NCI-H526 (cell line): ENCODE measurements at regions not wholly inside any gene's neighbourhood (a gene's known extent, or its start where the extent isn't known, plus 50 kb on each side); places are given as distances from the start of the nearest gene placed in this dataset.
"Not testable (repeated sequence)": the region's sequence is repeated elsewhere in the genome, so short reads cannot be mapped to it uniquely, and the experiment has no call there.

Experiments used
- DNase-seq, 2 experiments: peaks; one replicate each; lab custom pipeline; 2025; lab: John Stamatoyannopoulos, UW

DNA sequence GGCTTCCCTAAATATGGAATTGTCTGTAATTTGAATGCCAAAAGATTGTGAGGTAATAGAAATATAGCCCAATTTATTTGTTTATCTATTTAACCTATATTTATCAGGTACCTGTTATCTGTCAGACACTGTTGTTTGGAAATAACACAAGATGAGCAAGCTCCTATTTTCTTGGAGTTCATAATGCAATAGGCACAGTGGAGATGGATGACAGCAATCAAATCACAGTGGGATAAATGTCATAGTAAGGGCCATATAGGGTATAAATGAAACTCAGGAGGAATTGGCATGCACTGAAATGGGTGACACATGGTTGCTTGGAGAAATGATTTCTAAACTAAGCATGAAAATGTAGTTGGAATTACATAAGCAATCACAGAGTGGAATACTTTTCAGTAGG, 761.8 kb upstream of the MBL2 start:
- no peak for DNase-seq

DNA sequence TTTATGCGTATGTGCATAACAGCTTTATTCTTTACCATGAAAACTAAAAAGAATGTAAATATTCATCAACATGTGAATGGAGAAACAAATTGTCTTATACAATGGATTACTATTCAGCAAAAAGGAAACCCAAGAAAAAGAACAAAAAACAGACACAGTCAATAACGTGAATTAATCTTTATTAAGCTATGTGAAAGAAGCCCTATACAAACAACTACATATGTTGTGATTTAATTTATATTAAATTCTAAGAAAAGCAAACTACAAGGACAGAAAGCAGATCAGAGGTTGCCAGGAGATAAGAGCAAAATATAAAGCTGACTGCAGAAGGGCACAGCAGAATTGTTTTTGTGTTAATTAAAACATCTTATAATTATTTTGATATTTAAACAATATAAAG, 756.4 kb upstream of the MBL2 start:
- DNase-seq = no peak

DNA sequence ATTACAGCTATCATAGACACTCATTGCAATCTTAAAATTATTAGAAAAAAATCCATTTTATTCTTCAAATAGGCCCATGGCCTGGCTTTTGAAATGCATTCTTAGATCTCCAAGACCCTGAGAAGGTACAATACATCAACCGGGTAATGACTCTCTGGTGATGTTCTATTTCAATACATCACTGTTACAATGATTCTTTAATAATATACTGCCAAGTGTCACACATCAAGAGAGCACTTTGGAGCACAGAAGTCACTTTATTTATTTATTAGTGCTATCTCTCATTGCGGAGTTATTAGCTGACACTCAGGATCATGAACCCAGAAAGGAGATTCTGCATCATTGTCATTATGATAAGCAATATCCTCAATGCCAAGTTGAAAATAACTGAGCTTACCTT, 748.5 kb upstream of the MBL2 start:
- DNase-seq = no peak

DNA sequence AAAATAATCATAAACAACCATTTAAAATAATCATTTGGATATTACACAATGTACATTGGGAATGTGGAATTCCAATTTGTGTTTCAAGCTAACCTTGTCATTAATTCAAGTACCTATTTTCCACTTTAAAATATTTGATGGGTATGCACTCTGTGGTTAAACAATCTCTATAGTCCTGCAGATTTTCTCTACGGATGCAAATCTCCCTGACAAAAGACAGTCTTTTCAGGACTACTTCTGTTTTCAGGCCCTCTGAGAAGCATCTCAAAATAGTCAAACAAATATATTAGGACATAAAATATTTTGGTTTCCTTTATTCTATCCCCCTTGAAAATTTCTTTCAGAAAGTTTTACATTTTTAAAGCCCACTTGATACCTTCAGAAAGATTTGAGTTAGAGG, 735.6 kb upstream of the MBL2 start:
- DNase-seq = no peak

DNA sequence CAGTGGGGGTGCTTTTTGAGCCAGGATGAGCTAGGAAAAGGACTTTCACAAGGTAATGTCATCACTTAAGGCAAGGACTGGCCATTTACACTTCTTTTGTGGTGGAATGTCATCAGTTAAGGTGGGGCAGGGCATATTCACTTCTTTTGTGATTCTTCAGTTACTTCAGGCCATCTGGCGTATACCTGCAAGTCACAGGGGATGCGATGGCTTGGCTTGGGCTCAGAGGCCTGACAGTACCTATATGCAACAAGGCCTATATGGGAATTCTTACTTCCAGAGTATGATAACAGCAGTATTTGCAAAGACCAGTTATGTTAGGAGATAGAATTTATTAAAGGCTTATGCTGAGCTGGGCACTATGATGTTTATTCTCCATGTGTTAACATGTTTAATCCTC, 731.9 kb upstream of the MBL2 start:
- DNase-seq = not testable (repeated sequence)

DNA sequence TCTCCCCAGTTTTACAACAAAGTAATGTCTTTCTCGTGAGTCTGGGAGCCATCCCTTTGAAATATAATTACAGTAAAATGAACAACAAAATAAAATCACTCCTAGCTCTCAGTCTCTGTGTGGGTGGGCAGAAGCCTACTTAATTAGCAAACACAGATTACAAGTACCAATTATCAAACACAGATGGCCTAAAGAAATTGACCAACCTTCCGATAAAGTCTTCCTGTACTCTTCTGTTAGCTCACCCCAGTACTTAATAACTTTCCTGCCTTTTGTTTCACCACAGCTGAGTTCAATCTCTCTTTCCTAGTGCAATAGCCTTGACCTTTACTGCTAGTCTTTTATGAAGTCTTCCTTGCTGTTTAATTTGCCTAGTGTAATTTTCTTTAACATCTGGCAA, 719.2 kb upstream of the MBL2 start:
- no peak for DNase-seq

DNA sequence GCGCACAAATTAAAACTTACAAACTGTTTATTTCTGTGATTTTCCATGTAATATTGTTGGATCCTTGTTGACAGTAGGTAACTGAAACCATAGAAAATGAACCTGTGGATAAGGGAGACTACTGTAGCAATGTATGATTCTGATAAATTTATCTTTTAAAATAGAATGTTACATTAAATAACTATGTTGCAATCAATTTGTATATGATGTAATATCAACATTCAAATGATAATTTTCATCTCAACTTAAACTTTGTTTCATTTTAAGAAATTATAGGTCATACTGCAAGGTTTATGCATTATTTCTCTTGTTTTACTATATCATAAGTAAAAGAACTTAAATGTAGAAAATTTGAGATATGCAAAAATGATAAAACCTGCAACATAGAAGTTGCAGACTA, 718.0 kb upstream of the MBL2 start:
- DNase-seq = no peak

DNA sequence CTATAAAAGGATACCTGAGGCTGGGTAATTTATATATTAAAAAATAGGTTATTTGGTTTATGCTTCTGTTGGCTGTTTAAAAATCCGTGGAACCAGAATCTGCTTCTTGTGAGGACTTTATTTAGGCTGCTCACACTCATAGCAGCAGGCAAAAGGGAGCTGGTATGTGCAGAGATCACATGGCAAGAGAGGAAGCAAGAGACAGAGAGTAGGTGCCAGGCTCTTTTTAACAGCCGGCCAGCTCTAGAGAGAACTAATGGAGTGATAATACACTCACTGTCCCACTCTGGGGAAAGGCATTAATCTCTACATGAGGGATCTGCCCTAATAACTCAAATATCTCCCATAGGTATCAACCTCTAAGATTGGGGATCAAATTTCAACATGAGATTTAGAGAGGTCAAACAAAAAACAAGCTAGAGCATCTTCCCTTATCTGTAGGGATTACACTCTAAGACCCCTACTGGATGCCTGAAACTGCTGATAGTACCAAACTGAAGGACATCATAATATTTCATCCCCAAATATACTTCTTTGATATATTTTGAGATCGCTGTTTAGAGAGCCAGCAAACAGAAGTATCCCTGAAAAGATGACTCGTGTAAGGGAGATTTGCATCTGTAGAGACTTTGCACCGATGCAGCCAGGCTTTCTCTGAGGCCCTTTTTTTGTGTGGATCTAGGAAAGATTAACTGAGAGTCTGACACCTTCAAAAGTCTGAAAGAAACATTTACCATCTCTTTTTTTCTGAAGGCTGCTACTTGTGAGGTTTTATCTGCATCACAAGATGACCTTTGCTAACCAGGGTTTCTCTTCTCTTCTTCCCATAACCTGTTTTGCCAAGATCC, 717.0 kb upstream of the MBL2 start:
- DNase-seq = no peak

DNA sequence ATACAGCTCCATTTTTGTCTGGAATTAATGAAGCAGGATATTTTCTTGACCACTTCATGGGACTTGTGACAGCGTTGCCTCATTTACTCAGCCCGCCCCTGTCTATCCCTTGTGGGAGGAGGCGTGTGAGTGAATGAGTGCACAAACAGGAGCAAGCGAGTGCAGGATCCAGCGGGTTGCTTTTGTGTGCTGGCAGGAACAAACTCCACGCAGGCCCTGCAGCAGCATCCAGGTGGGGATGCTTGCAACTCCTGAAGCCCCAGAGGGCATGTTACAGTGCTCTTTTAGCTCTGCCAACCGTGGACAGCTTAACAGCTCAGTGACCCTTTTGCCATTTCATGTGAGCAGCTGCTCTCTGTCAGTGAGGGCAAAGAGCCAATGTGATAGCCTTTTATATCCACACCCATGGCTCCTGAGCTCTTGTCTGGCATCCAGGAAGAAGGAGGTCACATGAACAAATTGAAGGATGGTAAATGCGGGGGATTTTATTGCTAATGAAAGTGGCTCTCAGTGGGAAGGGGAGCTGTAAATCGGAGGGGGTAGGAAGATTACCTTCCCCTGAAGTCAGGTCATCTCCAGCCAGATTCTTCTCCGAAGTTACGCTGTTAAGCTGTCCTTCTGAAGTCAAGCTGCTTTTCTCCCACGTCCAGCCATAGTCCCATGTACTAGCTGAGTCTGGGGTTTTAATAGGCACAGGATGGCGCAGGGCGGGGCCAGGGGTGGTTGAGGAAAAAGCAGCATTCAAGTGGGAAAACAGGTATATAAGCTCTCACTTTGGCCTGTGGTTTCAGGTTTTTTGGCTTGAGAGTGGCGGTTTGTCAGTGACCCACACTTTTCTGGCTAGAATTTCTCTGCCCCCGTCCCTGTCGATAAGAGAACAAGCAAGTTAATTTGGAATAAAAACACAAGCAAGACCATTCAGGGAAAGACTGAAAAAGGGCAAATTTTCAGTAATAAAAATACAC, 714.7 kb upstream of the MBL2 start:
- DNase-seq = no peak

DNA sequence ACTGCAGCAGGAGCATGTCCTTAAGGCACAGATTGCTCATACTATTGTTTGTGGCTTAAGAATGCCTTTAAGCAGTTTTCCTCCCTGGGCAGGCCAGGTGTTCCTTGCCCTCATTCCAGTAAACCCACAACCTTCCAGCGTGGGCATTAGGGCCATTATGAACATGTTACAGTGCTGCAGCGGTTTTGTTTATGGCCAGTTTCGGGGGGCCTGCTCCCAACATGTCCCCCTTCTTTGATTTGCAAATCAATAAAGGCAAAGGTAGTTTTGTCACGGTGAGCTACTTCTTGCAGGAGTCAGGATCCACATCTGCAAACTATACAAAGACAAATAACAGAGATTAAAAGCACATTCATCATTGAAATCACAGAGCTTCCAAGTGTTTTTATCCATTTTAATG, 712.8 kb upstream of the MBL2 start:
- not testable (repeated sequence) for DNase-seq

DNA sequence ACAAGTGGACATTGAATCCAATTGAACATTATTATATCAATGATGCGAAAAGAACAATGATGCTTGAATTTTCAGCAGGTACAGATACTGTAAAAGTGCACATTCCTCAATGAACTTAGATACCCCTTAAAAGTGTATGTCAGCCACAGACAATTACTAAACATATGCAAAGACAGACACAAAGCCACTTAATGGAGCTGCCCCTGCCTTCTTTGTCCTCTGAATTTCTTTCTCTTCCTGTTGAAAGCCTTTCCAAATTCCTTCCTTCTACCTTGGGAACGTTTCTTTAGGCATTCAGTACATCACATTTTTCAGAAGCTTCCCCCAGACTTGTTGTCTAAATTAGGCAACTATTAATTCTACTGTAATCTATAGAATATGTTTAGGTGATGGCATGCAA, 706.8 kb upstream of the MBL2 start:
- no peak for DNase-seq

DNA sequence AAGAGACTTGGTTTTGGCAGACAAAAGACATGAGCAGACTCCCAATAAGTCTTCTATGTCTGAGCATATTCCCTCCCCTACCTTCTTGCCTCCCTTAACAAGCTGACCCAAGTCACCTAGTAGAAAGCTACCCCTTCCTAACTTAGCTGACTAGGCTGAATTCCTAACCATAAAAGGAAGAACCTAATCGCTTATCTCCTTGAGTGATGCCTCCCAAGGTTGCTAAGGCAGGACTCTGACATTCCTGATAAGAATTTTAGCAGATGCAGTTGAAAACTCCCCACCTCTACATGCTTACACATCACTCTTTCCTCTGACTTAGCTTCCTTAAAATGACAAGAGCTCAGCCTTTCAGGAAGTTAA, 704.7 kb upstream of the MBL2 start:
- DNase-seq = no peak

DNA sequence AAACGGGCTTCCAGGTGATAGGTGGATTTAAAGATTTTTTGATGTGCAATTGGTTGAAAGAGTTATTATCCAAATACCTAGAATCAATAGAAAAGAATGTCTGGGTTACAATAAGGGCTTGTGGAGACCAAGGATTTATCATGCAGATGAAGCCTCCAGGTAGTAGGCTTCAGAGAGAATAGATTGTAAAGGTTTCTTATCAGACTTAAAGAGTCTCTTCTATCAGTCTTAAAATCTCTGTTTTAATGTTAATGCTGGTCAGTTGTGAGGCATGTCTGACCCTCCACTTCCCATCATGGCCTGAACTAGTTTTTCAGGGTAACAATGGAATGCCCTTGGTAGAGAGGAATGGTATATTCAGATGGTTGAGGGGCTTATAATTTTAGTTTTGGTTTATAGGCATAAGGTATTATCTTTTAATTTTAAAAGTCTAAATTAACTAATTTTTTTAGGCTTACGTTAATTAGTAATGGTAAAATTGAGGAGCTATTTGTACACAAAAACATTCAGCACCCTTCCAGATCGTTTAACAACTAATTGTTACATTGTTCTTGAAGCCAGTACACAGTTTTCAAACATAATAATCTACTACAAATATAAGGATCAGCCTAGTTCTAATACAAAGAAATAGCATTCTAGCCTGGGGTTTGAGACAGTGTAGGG, 704.2 kb upstream of the MBL2 start:
- DNase-seq = no peak

DNA sequence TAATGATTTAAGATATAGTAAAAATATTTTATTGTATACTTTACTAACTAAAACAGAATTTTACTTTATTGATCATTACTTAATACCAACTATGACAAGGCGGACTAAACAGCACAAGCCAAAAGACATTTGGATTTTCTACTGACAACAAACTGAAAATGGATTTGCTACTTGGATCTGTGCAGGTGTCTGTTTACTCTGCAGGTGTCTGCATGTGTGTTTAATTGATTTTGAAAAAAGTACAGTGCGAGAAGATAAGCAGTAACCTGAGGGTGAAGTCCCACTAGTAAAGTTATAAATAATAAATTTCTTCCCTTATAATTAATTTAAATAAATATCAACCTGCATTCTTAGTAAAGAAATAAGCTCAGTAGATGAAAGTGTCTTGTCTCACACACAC, 696.8 kb upstream of the MBL2 start:
- DNase-seq = no peak

DNA sequence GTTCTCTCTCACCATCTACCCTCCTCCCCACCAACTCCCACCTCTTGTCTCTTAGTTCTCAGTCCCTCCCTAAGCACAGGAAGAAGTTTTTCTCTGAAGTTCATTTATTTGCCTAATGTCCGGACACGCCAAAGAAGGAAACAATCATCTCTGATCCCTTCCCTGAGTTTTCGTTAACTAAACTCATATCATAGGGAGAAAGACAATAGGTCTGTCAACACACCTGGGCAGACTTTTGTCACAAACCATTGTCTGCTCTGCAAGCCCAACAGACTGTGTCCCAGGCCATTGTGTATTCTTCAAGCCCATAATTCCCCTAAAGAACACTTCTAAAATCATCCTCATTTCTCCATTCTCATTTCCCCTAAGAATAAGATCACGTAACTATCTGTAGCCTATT, 691.0 kb upstream of the MBL2 start:
- no peak for DNase-seq

DNA sequence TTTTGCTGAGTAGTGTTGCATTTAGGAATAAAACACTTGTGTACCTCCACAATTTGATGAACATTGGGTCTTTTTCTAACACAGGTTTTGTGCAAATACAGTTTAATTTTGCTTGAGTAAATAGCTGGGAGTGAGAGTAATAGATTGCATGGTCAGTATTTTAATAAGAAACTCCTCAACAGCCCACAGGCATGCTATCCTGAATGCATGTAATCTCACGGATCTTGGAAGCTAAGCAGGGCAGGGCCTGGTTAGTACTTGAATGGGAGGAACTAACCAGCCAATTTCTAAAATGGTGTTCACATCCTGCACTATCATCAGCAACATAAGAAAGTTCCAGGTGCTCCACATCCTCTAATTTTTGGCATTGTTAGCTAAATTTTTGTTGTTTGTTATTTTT, 685.4 kb upstream of the MBL2 start:
- DNase-seq = no peak

DNA sequence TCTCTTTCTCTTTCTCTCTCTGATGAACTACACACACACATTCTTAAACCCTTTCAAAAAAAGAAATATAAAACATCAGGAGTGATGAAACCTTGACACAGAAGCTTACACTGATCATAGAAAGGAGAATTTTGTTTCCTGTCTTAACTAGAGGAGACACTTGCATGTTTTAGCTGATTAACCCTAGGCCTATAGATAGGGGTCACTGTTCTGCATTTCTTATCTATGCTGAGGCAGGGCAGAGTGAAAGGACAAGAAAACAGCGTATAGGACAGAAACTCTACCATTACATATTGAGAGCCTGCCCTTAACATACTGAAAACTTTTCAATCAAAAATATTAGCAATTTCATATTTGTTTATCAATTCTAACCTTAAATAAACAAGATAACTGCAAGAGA, 680.6 kb upstream of the MBL2 start:
- DNase-seq = no peak

DNA sequence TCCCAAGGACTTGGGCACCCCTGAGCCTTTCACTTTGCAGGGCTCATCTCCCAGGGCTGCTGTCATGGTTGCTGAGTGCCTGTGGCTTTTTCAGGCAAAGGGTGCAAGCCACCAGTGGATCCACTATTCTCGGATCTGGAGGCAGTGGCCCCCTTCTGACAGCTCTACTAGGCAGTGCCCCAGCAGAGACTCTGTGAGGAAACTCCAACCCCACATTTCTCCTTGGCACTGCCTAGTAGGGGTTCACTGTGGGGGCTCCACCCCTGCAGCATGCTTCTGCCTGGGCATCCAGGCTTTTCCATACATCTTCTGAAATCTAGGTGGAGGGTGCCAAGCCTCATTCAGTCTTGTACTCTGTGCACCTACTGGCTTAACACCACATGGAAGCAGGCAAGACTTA, 675.0 kb upstream of the MBL2 start:
- DNase-seq = no peak

DNA sequence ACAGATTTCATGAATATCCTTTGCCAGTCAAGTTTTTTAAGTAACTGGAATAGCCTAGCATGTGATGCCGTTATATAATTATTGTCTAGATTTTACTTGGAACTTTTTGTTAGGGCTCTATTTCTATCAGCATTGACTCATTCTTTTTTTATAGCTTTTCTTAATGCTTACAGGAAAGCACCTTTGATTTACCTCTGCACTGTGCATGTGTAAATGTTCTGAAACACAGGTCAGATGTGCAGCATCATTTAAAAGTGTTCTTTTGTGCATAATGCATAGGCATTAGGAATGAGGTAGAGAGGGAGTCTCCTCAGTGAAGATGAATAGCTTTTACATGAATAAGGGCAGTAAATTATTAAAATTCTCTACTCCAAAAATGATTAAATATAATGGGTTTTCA, 669.3 kb upstream of the MBL2 start:
- DNase-seq = no peak

DNA sequence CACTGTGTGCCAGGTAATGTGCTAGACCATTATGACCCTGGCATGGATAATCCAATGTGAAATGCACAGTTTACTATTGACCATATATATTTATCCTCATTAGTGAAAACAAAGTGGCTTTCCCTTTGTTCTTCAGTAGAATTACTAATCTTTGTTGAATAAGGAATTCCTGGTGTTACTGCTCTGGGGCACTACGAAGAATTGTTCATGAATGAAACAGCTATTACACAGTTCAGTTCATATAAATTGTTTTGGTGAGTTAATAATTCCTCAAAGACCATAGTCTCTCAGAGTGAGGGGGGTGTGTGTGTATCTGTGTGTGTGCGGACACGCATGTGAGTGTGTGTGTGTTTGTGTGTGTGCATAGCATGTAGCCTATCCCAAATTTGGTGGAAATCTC, 668.0 kb upstream of the MBL2 start:
- no peak for DNase-seq

DNA sequence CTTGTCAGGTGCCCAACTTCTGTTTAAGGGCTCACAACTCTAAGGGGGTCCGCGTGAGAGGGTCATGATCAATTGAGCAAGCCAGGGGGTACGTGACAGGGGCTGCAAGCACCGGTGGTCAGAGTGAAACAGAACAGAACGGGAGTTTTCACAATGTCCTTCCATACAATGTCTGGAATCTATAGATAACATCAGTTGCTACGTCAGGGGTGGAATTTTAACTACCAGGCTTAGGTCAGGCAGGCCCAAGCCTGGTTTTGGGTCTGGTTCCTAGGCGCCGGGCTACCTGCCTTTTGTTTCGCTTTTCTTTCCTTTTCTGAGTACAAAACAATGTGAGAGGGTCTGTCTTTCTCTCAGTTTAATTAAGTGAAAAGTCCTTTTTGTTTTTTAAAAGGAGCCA, 666.5 kb upstream of the MBL2 start:
- DNase-seq = not testable (repeated sequence)

DNA sequence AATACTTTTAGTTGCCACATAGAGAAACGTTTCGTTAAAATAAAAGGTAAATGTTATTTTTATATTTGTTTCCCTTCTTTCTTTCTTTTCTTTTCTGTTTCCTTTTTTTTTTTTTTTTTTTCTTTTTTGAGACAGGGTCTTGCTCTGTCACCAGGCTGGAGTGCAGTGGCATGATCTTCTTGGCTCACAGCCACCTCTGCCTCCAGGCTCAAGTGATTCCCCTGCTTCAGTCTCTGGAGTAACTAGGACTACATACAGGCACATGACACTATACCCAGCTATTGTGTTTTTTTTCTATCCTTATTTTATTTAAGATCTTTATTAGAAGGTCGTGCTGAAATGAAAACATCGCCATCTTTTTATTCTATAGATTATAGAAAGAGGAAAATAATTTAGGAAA, 661.8 kb upstream of the MBL2 start:
- DNase-seq = no peak

DNA sequence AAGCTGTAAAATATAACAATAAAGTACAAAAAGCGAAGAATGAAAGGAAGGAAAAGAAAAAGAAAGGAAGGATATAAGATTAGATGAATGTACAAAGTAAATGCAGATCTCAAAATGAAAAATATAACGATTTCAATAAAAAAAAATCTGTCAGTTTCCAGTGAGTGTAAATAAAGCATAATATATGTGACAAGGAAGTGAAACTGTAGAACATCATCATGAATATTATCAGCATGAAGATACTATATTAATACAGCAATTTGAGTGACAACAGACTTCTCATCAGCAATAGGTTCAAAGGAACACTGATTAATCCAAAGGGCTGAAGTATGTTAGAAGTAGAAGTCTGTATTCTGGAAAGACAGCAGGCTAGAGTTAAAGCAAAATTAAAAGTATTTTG, 659.5 kb upstream of the MBL2 start:
- no peak for DNase-seq
